Mesenchymal stem cell (in vitro differentiated cells and primary cell): ENCODE measurements at regions not wholly inside any gene's neighbourhood (a gene's known extent, or its start where the extent isn't known, plus 50 kb on each side); places are given as distances from the start of the nearest gene placed in this dataset.
A peak's percentile ranks its signal among the peaks of the same experiment; 100 is the strongest.

ENCODE experiments used
- DNase-seq: peaks from one replicate; pipeline ENCODE4 v3.0.0-alpha.2; 2013
- H2AFZ ChIP-seq: one replicate; pipeline ENCODE4 v1.6.1; 2013; ENCODE audit warnings: low read depth, mild to moderate bottlenecking, control low read depth, inconsistent platforms, low read length, moderate library complexity
- H2AK5ac ChIP-seq: 2 replicates; pipeline ENCODE4 v1.6.1; 2013; ENCODE audit warnings: low read length, moderate library complexity, mild to moderate bottlenecking, inconsistent platforms; ENCODE audit not compliant: severe bottlenecking
- H2BK120ac ChIP-seq: one replicate; pipeline ENCODE4 v1.6.1; 2013; ENCODE audit warnings: low read depth, mild to moderate bottlenecking, inconsistent platforms, low read length, moderate library complexity
- H2BK12ac ChIP-seq, 2 experiments: one replicate each; pipeline ENCODE4 v1.6.1; 2013; ENCODE audit warnings: inconsistent platforms in 2 of 2, low read length in 2 of 2, mild to moderate bottlenecking in 2 of 2, moderate library complexity in 2 of 2, control low read depth in 1 of 2
- H2BK15ac ChIP-seq: one replicate; pipeline ENCODE4 v1.6.1; 2013; ENCODE audit warnings: mild to moderate bottlenecking, low read depth, inconsistent platforms; ENCODE audit not compliant: poor library complexity, severe bottlenecking
- H2BK5ac ChIP-seq: 2 replicates; pipeline ENCODE4 v1.6.1; 2013; ENCODE audit warnings: low read depth, mild to moderate bottlenecking, low read length, control low read depth, inconsistent platforms; ENCODE audit not compliant: poor library complexity, severe bottlenecking
- H3K14ac ChIP-seq, 2 experiments: one replicate each; pipeline ENCODE4 v1.6.1; 2013; ENCODE audit warnings: inconsistent platforms in 2 of 2, low read length in 2 of 2, control low read depth in 1 of 2, mild to moderate bottlenecking in 1 of 2, moderate library complexity in 1 of 2
- H3K18ac ChIP-seq, 2 experiments: one replicate each; pipeline ENCODE4 v1.6.1; 2013; ENCODE audit warnings: inconsistent platforms in 2 of 2, low read length in 2 of 2, control low read depth in 1 of 2, low read depth in 1 of 2, mild to moderate bottlenecking in 1 of 2
- H3K23ac ChIP-seq, 2 experiments: one replicate each; pipeline ENCODE4 v1.6.1; 2013; ENCODE audit warnings: inconsistent platforms in 2 of 2, low read length in 2 of 2, mild to moderate bottlenecking in 2 of 2, moderate library complexity in 2 of 2, control low read depth in 1 of 2
- H3K27ac ChIP-seq: 2 replicates; pipeline ENCODE4 v1.5.1; 2013; ENCODE audit warnings: mild to moderate bottlenecking, moderate library complexity, low read length, control low read depth, inconsistent platforms; ENCODE audit not compliant: poor library complexity, severe bottlenecking
- H3K27me3 ChIP-seq, 2 experiments: 2 replicates each; pipeline versions ENCODE4 v1.6.1 to v1.7.0; 2013; ENCODE audit warnings: low read length in 2 of 2, mild to moderate bottlenecking in 2 of 2, moderate library complexity in 2 of 2, control low read depth in 1 of 2, inconsistent platforms in 1 of 2; ENCODE audit not compliant: control insufficient read depth in 1 of 2, insufficient read depth in 1 of 2
- H3K36me3 ChIP-seq, 2 experiments: 2 replicates each; pipeline versions ENCODE4 v1.6.1 to v1.7.0; 2013; ENCODE audit warnings: low read length in 2 of 2, control low read depth in 1 of 2, inconsistent platforms in 1 of 2, low read depth in 1 of 2, mild to moderate bottlenecking in 1 of 2; ENCODE audit not compliant: insufficient read depth in 2 of 2, control insufficient read depth in 1 of 2
- H3K4ac ChIP-seq, 2 experiments: one replicate each; pipeline ENCODE4 v1.6.1; 2013; ENCODE audit warnings: inconsistent platforms in 2 of 2, low read length in 2 of 2, mild to moderate bottlenecking in 2 of 2, moderate library complexity in 2 of 2, control low read depth in 1 of 2, low read depth in 1 of 2
- H3K4me1 ChIP-seq: 2 replicates; pipeline ENCODE4 v1.6.1; 2013; ENCODE audit warnings: low read depth, low read length, control low read depth; ENCODE audit not compliant: control insufficient read depth, insufficient read depth
- H3K4me2 ChIP-seq: 2 replicates; pipeline ENCODE4 v1.6.1; 2013; ENCODE audit warnings: low read length, mild to moderate bottlenecking, inconsistent platforms; ENCODE audit not compliant: poor library complexity, severe bottlenecking
- H3K4me3 ChIP-seq, 2 experiments: 2 replicates each; pipeline versions ENCODE4 v1.5.1 to v1.7.0; 2013; ENCODE audit warnings: low read length in 2 of 2, mild to moderate bottlenecking in 2 of 2, control low read depth in 1 of 2, low read depth in 1 of 2; ENCODE audit not compliant: insufficient read depth in 1 of 2
- H3K79me1 ChIP-seq: replicated peaks from 2 replicates; pipeline ENCODE4 v1.6.1; 2013; ENCODE audit warnings: mild to moderate bottlenecking, control low read depth, low read length, inconsistent platforms; ENCODE audit not compliant: poor library complexity, severe bottlenecking
- H3K9ac ChIP-seq: 2 replicates; pipeline ENCODE4 v1.7.0; 2013; ENCODE audit warnings: mild to moderate bottlenecking, low read length, moderate library complexity
- H3K9me3 ChIP-seq: 2 replicates; pipeline ENCODE4 v1.7.0; 2013; ENCODE audit warnings: mild to moderate bottlenecking, low read length; ENCODE audit not compliant: control insufficient read depth
- H4K8ac ChIP-seq: one replicate; pipeline ENCODE4 v1.6.1; 2013; ENCODE audit warnings: inconsistent platforms, mild to moderate bottlenecking, low read length, moderate library complexity
- H4K91ac ChIP-seq: one replicate; pipeline ENCODE4 v1.6.1; 2013; ENCODE audit warnings: mild to moderate bottlenecking, low read length, inconsistent platforms
- WGBS: methylation state at CpG from one replicate; pipeline ENCODE4 v1.1.7; 2013; ENCODE audit warnings: mixed read lengths; 5-methylcytosine and 5-hydroxymethylcytosine counted together

DNA sequence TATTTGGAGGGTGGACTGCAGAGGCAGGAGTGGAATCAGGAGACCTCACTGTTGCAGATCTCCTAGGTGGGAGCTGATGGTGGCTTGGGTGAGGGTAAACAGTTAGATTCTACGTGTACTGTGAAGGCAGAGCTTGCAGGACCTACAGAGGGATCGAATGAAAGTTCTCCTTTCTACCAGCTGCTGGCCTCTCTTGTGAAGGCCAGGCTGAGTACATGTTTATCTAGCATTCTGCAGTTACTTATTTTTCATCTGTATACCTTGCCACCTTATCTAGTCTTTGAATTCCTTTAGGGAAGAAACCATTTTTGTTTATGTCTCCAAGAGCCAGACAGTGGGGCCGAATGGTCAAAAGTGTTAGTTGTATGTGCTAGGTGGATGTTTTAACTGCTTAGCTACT lies 57.6 kb downstream of the PTTG1 start:
- Histone ChIP-seq H3K4me1 (peaks cover 14% of the 10 kb centered on the region), H3K23ac (no peak overlapping the region), H3K4me2 (no peak overlapping the region), H2BK5ac (no peak overlapping the region), H3K27ac (peak overlapping the region; percentile 46), H3K18ac (no peak overlapping the region), H3K79me1 (peaks cover 9% of the 10 kb centered on the region), H2BK12ac (no peak overlapping the region), H3K36me3 (peaks cover 0 to 2% of the 10 kb centered on the region in 2 experiments), H2AK5ac (peak overlapping the region; percentile 54), H2BK120ac (no peak overlapping the region), H3K14ac (no peak overlapping the region), H4K8ac (no peak overlapping the region), H3K9me3 (no peaks in the 10 kb centered on the region), H3K4me3 (no peak overlapping the region), H3K4ac (no peak overlapping the region), H2AFZ (no peak overlapping the region), H3K9ac (no peak overlapping the region), H4K91ac (no peak overlapping the region), H2BK15ac (no peak overlapping the region), H3K27me3 (no peaks in the 10 kb centered on the region)
- WGBS: 75% methylated on average over 2 of the region's 3 CpGs
- no peak for DNase-seq

DNA sequence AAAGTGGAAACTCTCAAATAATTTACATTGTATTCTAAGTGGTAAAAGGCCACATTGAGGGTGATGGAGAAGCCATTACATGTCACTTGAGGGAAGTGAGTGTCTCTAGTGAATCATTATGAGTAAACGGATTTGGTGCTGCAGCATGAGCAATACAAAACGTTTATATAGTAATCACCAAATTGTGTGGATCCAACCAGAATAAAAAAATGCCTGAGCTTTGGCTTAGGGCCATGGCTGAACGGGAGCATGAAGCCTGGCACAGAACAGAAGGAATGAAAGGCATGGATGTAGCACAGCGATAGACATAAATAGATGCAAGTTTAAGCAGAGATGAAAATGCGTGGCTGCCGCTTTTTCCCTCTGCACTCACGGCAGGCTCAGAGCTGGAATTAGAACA lies 58.3 kb downstream of the PTTG1 start:
- H3K36me3 ChIP-seq: peaks cover 0 to 2% of the 10 kb centered on the region in 2 experiments
- WGBS: 70% methylated on average over 7 of the region's 7 CpGs

GRCh38 chr5:160480652-160481051 lies 59.0 kb downstream of the PTTG1 start:
- Histone ChIP-seq H3K27ac (peak overlapping the region; percentile 46), H3K9ac (no peak overlapping the region), H3K14ac (no peak overlapping the region), H3K36me3 (peaks cover 0 to 2% of the 10 kb centered on the region in 2 experiments), H2BK5ac (no peak overlapping the region), H3K4me3 (no peak overlapping the region), H2BK12ac (no peak overlapping the region), H2AK5ac (no peak overlapping the region), H3K4me2 (no peak overlapping the region), H2BK120ac (no peak overlapping the region), H4K8ac (no peak overlapping the region), H3K9me3 (no peaks in the 10 kb centered on the region), H3K23ac (no peak overlapping the region), H3K27me3 (no peaks in the 10 kb centered on the region), H4K91ac (no peak overlapping the region), H3K4me1 (peaks cover 14% of the 10 kb centered on the region), H2BK15ac (no peak overlapping the region), H3K18ac (no peak overlapping the region), H3K4ac (no peak overlapping the region), H3K79me1 (peaks cover 15% of the 10 kb centered on the region), H2AFZ (no peak overlapping the region)
- no peak for DNase-seq
- no CpG with 5 or more reads among the region's 1 CpG for WGBS

More for the DNA sequence above, 58.3 kb downstream of the PTTG1 start:
- no peak overlapping the region for H3K4me2 ChIP-seq
- H3K4ac ChIP-seq: no peak overlapping the region
- no peak overlapping the region for H3K14ac ChIP-seq
- no peak overlapping the region for H2AK5ac ChIP-seq
- H3K79me1 ChIP-seq: peaks cover 13% of the 10 kb centered on the region
- no peaks in the 10 kb centered on the region for H3K9me3 ChIP-seq
- H3K23ac ChIP-seq: no peak overlapping the region
- no peak for DNase-seq
- no peak overlapping the region for H3K9ac ChIP-seq
- H2BK120ac ChIP-seq: no peak overlapping the region
- H3K4me1 ChIP-seq: peaks cover 14% of the 10 kb centered on the region
- no peak overlapping the region for H2BK12ac ChIP-seq
- no peak overlapping the region for H3K4me3 ChIP-seq
- H3K27me3 ChIP-seq: no peaks in the 10 kb centered on the region
- no peak overlapping the region for H4K91ac ChIP-seq
- H3K27ac ChIP-seq: peak overlapping the region; percentile 46
- H4K8ac ChIP-seq: no peak overlapping the region
- H2BK15ac ChIP-seq: no peak overlapping the region
- H3K18ac ChIP-seq: no peak overlapping the region
- no peak overlapping the region for H2BK5ac ChIP-seq
- H2AFZ ChIP-seq: no peak overlapping the region

DNA sequence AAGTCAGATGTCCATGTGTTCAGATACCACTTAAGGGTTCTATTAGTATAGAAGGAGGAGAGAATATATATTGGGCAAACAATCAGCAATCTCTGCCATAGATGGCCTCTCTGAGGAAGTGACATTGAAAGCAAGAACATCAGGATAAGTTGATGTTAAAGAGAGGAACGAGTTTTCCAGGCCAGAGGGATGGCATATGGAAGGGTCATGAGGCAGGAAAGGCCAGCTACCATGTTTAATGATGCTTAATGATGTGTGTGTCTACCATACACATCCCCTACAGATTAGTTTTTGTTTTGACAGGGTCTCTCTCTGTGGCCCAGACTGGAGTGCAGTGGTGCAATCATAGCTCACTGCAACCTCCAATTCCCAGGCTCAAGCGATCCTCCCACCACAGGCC lies 63.0 kb downstream of the PTTG1 start:
- peaks cover 22% of the 10 kb centered on the region for H3K79me1 ChIP-seq
- H3K27me3 ChIP-seq: no peaks in the 10 kb centered on the region
- H2BK5ac ChIP-seq: no peak overlapping the region
- H2BK15ac ChIP-seq: no peak overlapping the region
- H4K91ac ChIP-seq: no peak overlapping the region
- no peak overlapping the region for H3K27ac ChIP-seq
- peaks cover 0 to 5% of the 10 kb centered on the region in 2 experiments for H3K36me3 ChIP-seq
- H3K23ac ChIP-seq: no peak overlapping the region
- H3K4me1 ChIP-seq: peaks cover 5% of the 10 kb centered on the region
- no peak overlapping the region for H3K4ac ChIP-seq
- H2BK12ac ChIP-seq: no peak overlapping the region
- H4K8ac ChIP-seq: no peak overlapping the region
- H3K9ac ChIP-seq: no peak overlapping the region
- H3K14ac ChIP-seq: no peak overlapping the region
- no peak overlapping the region for H3K4me2 ChIP-seq
- WGBS: 54% methylated on average over 2 of the region's 2 CpGs
- no peak overlapping the region for H3K4me3 ChIP-seq
- H2AFZ ChIP-seq: no peak overlapping the region
- no peak for DNase-seq
- H2BK120ac ChIP-seq: no peak overlapping the region
- H3K9me3 ChIP-seq: no peaks in the 10 kb centered on the region
- H3K18ac ChIP-seq: no peak overlapping the region
- no peak overlapping the region for H2AK5ac ChIP-seq
